Right forelimb (tissue), 1 donor: ENCODE measurements at regions not wholly inside any gene's neighbourhood (a gene's known extent, or its start where the extent isn't known, plus 50 kb on each side); places are given as distances from the start of the nearest gene placed in this dataset.

Experiments used
- DNase-seq: peaks from one replicate; pipeline ENCODE4 v3.0.0-alpha.2; 2018

DNA sequence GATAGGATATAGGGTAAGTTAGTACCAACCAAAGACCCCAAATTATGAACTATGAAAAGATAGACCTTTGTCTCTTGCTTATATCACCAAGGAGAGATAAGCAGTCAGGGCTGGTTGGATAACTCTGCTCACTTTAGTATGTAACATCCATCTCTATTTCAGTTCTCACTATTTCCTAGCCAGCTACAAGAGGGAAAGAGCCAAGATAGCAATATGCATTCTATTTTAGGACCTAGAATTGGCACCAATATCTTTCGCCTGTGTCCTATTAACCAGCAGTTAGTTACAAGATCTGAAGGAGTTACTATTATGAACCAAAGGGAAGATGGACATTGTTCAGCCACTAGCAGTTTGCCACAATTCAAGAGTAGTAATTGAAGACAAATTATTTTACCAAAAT, 457.5 kb downstream of the NSUN3 start:
- no peak for DNase-seq

- no peak for DNase-seq
Observed at GRCh38 chr3:94522488-94522887, 459.6 kb downstream of the NSUN3 start.

GRCh38 chr3:94524102-94524919, 461.4 kb downstream of the NSUN3 start:
- no peak for DNase-seq

GRCh38 chr3:94525043-94525442, 462.2 kb downstream of the NSUN3 start:
- peak; percentile 51 for DNase-seq

- no peak for DNase-seq
Observed at GRCh38 chr3:94529816-94530215, 467.0 kb downstream of the NSUN3 start.

DNA sequence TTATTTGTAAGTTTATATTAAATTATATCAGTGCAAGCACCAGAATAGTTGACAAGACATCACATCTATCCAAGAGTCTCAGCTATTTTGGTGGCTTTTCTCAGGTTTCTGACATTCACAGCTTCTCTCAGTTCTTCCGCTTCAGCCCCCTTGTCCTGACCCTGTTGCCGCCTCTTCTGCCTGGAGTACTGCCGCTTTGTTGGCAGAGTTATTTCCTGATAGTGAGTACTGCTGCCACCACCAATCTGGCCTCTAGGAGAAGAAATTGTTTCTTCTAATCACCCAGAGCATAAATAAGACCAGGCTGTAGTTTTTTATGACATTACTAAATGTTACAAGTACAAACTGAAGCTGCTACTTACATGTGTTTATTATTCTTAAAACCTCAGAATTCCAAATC, 470.1 kb downstream of the NSUN3 start:
- DNase-seq = no peak

GRCh38 chr3:94539937-94540336, 477.1 kb downstream of the NSUN3 start:
- no peak for DNase-seq

DNA sequence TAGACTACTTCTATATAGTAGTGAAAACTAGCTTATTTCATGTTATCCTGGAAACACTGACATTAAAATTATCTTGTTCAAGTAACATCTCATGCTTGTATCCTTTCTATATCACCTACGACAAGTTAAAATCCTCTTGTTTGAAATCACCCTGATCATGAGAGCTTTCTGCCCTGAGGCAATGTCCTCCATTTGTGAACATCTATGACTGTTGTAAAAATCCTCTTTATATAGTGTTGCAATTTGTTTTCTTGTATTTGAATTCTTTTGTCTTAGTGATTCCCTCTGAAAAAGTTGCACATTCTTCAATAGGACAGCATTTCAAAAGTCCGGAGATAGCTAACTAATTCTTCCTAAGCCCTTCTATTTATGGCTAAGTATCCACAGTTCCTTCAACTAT, 480.3 kb downstream of the NSUN3 start:
- no peak for DNase-seq

- no peak for DNase-seq
Observed at GRCh38 chr3:94544131-94544789, 481.4 kb downstream of the NSUN3 start.

DNA sequence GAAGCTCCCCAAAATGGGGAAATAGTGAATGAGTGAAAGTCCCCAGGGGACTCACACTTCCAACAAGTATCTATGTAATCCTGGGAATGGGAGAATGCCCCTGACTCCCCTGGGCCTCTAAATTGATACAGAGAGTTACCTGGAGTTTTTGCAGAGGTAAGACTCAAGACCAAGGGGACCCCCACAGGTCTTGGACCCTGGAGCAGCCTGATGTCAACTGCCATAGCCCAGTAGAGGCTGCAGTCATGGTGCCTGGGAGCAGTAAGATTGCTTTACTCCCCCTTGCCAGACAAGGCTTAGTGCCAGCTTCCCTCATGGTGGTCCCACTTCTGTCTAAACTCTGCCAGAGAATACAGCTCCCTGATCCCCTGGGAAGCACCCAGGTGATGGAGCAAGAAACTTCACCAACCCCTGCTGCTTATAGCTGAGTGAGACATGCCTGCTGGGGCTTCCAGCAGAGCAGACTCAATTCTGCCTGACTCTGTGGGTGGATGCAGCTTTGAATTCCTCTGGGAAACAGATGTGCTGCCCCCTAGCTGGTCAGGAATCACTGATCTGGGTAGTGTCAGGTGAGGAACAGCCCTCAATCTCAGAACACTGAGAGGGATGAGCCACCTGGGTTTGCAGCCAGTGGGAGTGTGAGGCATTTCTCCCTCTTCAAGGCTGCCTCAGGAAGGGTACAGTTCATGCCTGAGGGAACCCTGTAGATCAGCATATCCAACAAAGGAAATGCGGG, 485.9 kb downstream of the NSUN3 start:
- DNase-seq = no peak

DNA sequence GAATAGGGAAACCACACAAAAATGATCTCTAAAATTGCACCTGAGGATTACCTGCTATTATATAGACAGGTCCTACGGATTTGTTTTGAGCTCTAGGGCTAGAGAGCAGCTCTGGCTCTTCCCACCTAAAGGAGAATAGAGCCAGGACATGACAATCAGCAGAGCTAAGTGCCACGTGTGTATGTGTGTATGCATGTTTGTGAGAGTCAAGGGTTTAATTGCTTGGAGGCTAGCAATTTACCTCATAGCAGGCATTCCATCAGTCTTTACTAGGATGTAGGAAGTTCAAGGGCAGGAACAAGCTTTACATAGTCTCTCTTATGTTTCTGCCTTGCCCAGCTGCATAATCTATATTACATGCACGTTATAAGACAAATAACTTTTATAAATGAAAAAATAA, 498.2 kb downstream of the NSUN3 start:
- no peak for DNase-seq

GRCh38 chr3:94564247-94564646, 501.4 kb downstream of the NSUN3 start:
- no peak for DNase-seq

DNA sequence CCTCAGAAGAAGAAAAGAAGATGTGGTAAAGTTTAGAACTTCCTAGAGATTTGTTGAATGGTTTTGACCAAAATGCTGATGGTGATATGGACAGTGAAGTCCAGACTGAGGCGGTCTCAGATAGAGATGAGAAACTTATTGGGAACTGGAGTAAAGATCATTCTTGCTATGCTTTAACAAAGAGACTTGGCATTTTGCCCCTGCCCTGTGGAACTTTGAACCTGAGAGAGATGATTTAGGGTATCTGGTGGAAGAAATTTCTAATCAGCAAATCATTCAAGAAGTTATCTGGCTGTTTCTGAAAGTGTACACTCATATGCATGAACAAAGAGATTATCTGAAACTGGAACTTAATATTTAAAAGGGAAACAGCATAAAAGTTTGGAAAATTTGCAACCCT, 505.2 kb downstream of the NSUN3 start:
- DNase-seq = no peak

DNA sequence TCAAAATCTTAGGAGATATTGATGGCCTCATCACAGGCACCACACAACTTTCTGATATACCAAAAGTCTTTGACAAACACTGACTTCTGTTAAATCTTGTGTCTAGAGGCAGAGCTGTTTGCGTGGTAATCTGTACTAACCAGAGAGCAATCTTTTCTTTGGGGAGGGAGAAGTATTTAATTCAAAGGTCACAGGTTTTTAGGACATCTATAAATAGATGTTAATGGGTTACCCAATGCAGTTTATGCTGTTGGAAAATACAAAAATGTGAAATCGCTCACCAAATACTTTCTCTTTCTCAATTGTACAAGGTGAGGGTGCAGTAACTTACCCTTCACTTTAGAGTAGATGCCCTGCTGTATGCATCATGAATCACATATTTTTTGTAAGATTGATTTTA, 510.5 kb downstream of the NSUN3 start:
- no peak for DNase-seq

DNA sequence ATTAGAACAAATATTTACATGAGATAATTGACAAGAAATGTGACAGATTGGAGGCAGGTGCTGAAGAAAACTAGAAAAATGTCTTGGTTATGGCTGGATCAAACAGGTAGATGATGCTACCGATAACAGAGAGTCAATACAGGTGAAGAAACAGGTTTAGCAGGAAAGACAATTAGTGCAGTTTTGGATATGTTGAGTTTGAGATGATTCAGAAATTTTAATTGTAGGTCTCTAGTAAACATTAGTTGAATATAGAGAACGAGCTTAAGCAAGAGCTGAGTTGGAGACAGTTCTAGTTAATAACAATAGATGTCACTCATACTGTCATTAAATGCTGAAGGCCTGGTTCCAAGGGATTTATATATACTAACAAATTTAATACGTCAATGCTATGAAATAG, 524.4 kb downstream of the NSUN3 start:
- no peak for DNase-seq

- DNase-seq = no peak
Observed at GRCh38 chr3:94593526-94594150, 530.8 kb downstream of the NSUN3 start.

GRCh38 chr3:94596141-94596540, 533.3 kb downstream of the NSUN3 start:
- no peak for DNase-seq

GRCh38 chr3:94596887-94597566, 534.2 kb downstream of the NSUN3 start:
- DNase-seq = no peak

DNA sequence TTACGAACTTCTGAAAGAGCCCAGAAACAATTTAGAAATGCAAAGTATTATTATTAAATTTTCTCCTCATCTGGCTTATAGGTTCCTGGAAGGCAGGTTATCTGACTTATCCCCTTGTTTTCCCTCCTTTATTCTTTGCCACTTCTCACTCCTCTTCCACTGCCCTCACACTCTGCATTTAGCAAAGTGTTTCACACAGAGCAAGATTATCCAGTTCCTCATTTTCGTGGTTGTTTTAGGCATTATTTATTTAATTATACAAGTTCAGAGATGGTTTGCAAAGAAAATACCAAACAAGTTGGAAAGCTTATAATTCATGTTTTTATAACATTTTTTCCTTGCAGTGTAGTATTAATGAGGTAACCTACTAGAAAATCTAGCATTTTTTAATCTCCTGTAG, 544.9 kb downstream of the NSUN3 start:
- no peak for DNase-seq

DNA sequence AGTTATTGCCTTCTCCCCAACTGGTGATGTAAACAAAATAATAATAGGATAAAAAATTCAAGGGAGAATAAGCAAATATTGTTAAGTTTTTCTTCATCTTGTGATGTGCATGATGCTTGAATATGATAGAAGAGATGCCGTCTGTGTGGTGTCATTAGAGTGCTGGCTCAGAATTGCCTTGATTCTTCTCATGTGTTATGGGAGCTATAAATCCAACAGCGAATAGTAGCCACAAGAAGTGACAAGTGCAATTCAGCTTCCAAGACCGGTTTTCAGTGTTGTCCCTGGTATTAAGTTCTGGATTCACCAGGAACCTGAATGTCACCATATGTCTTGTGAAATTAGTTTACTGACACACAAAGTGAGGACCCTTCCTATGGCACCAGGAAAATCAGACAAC, 547.0 kb downstream of the NSUN3 start:
- DNase-seq = no peak

- DNase-seq = no peak
Observed at GRCh38 chr3:94611596-94611995, 548.7 kb downstream of the NSUN3 start.

DNA sequence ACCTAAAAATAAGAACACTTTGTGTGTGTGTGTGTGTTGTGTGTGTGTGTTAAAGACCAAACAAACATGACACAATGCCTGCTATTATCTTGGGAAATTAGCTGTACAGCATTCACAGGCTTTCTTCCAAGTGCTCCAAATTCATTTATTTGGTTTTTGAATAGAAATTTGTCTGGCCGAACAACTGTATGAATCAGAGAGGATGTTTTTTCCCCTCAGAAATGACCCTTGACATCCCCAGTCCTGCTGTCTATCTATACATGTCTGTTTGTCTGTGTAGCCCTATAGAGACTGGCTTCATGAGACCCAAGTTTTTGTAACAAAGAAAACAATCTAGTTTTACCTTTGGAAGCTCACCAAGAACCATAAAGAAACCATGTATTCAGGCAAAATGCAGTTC, 549.8 kb downstream of the NSUN3 start:
- DNase-seq = no peak

DNA sequence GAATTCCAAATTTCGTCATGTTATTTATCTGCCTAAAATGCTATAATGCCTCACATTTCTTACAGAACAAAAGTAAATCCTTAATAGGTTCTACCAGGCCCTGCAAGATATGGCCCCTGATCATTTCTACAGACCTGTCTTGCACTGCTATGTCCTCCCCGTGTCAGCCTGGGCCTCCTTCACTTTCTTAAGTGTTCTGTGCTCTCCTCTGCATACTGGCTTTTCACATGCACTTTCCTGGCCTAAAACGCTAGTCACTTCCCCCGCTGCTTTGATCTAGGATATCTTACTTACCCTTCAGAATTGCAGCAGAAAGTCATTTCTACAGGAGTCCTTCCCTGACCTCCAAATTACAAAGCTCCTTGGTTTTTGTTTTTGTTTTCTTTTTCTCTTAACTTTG, 551.3 kb downstream of the NSUN3 start:
- DNase-seq = no peak
